Endothelial cell of umbilical vein (primary cell): ENCODE measurements at regions not wholly inside any gene's neighbourhood (a gene's known extent, or its start where the extent isn't known, plus 50 kb on each side); places are given as distances from the start of the nearest gene placed in this dataset.

ENCODE experiments used
- EZH2 ChIP-seq: IDR thresholded peaks from 2 replicates; pipeline ENCODE4 v1.6.1; 2012; ENCODE audit warnings: borderline replicate concordance, low read depth, mild to moderate bottlenecking, moderate library complexity, low read length, inconsistent platforms; ENCODE audit not compliant: severe bottlenecking
- POLR2AphosphoS5 ChIP-seq: IDR thresholded peaks from 2 replicates; pipeline ENCODE4 v1.6.1; 2012; ENCODE audit warnings: low read depth, mild to moderate bottlenecking, control low read depth, low read length, moderate library complexity; ENCODE audit not compliant: insufficient read depth
- TF ChIP-seq, protein P1 (sequence below), 2 donors: IDR thresholded peaks; 1 replicate in 1 of 2; 2 replicates in 1 of 2; pipeline ENCODE4 v1.5.1; 2011; ENCODE audit warnings: low read length in 2 of 2, mild to moderate bottlenecking in 2 of 2, moderate library complexity in 2 of 2, control low read depth in 1 of 2, inconsistent platforms in 1 of 2, low read depth in 1 of 2; ENCODE audit not compliant: insufficient read depth in 1 of 2; ENCODE audit errors: extremely low read depth in 1 of 2
- TF ChIP-seq, protein P2 (sequence below): IDR thresholded peaks from 2 replicates; pipeline ENCODE4 v1.6.1; 2011; ENCODE audit not compliant: insufficient read depth, insufficient read length

DNA sequence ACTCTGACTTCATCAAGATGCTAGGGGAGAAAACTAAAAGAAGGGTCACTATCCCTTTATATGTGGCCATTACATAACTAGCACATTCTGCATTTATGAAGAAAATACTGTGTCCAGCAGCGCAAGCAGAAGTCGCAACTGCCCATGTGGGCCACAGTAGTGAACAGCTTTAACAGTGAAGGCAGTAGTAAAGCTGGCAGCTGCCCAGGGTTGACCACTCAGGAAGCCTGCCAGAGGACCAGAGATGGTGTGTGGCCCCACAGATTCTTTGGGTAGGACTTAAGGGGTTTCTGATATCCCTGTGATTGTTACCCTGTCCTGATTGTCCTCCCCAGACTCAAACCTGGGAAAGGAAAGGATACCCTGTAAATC, 88.3 kb upstream of the NT5E start:
- TF ChIP-seq, protein P1, sequence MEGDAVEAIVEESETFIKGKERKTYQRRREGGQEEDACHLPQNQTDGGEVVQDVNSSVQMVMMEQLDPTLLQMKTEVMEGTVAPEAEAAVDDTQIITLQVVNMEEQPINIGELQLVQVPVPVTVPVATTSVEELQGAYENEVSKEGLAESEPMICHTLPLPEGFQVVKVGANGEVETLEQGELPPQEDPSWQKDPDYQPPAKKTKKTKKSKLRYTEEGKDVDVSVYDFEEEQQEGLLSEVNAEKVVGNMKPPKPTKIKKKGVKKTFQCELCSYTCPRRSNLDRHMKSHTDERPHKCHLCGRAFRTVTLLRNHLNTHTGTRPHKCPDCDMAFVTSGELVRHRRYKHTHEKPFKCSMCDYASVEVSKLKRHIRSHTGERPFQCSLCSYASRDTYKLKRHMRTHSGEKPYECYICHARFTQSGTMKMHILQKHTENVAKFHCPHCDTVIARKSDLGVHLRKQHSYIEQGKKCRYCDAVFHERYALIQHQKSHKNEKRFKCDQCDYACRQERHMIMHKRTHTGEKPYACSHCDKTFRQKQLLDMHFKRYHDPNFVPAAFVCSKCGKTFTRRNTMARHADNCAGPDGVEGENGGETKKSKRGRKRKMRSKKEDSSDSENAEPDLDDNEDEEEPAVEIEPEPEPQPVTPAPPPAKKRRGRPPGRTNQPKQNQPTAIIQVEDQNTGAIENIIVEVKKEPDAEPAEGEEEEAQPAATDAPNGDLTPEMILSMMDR (IDR thresholded peaks at IDR 0.05; ENCODE audit: extremely low read depth in 1 of 2, insufficient read depth in 1 of 2, low read depth in 1 of 2, low read length in 2 of 2), result no peak
- TF ChIP-seq, protein P2, sequence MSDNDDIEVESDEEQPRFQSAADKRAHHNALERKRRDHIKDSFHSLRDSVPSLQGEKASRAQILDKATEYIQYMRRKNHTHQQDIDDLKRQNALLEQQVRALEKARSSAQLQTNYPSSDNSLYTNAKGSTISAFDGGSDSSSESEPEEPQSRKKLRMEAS, result no peak
- TF ChIP-seq EZH2 (no peak), POLR2AphosphoS5 (no peak)
